ENCODE measurements at regions not wholly inside any gene's neighbourhood (a gene's known extent, or its start where the extent isn't known, plus 50 kb on each side); places are given as distances from the start of the nearest gene placed in this dataset.

DNA sequence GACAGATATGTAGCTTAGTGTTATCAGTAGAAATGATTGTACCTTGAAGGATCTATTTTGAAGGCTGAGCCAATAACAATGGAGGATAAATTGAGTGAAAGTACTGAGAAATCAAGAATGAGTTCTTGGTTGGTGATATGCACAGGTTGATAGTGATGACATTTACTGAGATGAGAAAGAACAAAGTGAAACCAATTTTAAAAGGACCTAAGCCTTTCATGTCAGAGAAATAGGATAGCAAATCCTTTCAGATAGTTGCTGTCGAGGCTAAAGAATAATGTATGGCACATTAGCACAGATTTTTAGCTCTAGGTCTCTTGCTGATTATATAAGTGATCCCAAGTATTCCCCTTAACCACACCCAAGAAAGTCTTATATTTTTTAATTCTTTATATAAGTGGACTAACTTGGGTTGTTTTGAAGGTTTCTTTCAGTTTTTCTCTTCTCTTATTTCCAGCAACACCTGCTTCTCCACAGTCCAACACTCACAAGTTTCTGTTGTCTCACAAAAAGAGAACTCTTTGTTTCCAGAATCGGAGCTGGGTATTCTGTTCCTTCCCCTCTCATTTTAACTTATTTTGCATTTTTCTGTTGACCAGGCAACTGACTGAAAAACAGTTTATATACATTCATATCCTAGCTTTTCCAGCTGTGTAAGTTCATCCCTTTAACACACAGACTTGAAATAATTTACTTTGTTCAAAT is 286.9 kb upstream of the ATP10B start:
- H3K9me3 Mint-ChIP-seq, result peaks cover 3% of the 10 kb centered on the region
- TF ChIP-seq, protein P1, sequence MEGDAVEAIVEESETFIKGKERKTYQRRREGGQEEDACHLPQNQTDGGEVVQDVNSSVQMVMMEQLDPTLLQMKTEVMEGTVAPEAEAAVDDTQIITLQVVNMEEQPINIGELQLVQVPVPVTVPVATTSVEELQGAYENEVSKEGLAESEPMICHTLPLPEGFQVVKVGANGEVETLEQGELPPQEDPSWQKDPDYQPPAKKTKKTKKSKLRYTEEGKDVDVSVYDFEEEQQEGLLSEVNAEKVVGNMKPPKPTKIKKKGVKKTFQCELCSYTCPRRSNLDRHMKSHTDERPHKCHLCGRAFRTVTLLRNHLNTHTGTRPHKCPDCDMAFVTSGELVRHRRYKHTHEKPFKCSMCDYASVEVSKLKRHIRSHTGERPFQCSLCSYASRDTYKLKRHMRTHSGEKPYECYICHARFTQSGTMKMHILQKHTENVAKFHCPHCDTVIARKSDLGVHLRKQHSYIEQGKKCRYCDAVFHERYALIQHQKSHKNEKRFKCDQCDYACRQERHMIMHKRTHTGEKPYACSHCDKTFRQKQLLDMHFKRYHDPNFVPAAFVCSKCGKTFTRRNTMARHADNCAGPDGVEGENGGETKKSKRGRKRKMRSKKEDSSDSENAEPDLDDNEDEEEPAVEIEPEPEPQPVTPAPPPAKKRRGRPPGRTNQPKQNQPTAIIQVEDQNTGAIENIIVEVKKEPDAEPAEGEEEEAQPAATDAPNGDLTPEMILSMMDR (conservative IDR thresholded peaks at IDR 0.05), result no peak
- H3K36me3 Mint-ChIP-seq (ENCODE audit: low read depth), result no peaks in the 10 kb centered on the region
- H3K4me1 Mint-ChIP-seq, result no peaks in the 10 kb centered on the region
- DNase-seq (ENCODE audit: low read depth, low spot score), result no peak
- no peaks in the 10 kb centered on the region for H3K27me3 Mint-ChIP-seq (ENCODE audit: low read depth)
- H3K27ac Mint-ChIP-seq (ENCODE audit: unreplicated experiment), result no peak overlapping the region
- no peak overlapping the region for H3K4me3 Mint-ChIP-seq

DNA sequence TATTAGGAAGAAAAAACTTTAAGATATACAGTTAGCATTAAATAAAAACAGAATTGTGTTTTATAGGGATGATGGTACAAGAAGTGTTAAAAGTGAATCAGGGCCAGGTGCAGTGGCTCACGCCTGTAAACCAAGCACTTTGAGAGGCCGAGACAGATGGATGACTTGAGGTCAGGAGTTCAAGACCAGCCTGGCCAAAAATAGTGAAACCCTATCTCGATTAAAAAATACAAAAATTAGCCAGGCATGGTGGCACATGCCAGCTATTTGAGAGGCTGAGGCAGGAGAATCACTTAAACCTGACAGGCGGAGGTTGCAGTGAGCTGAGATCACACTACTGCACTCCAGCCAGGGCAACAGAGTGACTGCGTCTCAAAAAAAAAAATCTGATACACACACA is 282.9 kb upstream of the ATP10B start:
- Mint-ChIP-seq H3K27ac (ENCODE audit: unreplicated experiment) (no peak overlapping the region), H3K4me3 (no peak overlapping the region), H3K27me3 (ENCODE audit: low read depth) (no peaks in the 10 kb centered on the region), H3K36me3 (ENCODE audit: low read depth) (no peaks in the 10 kb centered on the region), H3K4me1 (no peaks in the 10 kb centered on the region), H3K9me3 (no peaks in the 10 kb centered on the region)
- TF ChIP-seq, protein P1 (conservative IDR thresholded peaks at IDR 0.05), result no peak
- DNase-seq (ENCODE audit: low read depth, low spot score), result no peak

DNA sequence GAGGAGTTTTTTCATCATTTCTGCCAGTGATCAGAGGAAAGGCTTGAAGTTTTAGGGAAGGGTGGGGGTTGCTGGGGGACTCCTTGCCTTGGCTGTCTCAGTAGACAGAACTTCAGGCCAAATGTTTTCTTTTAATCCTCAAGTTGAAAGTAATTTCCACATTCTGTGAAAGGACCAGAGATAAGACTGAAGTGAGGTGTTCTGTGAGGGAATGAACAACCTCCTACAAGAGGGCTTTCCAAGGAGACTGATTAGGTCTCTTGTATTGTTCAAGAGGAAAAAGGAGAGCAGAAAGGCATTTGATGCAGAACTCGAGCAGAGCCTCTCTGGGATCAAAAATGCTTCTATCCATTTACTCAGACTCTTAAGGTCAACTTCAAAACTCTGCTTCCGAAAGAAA is 282.1 kb upstream of the ATP10B start:
- no peak overlapping the region for H3K4me3 Mint-ChIP-seq
- no peaks in the 10 kb centered on the region for H3K27me3 Mint-ChIP-seq (ENCODE audit: low read depth)
- no peak overlapping the region for H3K27ac Mint-ChIP-seq (ENCODE audit: unreplicated experiment)

DNA sequence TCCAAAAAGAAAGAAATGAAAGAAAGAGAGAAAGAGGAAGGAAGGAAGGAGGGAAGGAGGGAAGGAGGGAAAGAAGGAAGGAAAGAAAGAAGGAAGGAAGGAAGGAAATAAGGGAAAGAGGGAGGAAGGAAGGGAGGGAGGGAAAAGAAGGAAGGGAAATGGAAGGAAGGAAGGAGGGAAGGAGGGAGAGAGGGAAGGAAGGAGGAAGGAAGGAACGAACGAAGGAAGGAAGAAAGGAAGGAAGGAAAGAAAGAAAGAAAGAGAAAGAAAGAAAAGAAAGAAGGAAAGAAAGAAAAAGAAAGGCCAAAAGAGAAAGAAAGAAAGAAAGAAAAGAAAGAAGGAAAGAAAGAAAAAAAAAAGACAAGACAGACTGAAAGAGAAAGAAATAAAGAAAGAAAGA is 263.9 kb upstream of the ATP10B start:
- no peaks in the 10 kb centered on the region for H3K27me3 Mint-ChIP-seq (ENCODE audit: low read depth)
- H3K4me1 Mint-ChIP-seq, result peaks cover 7% of the 10 kb centered on the region
- no peaks in the 10 kb centered on the region for H3K36me3 Mint-ChIP-seq (ENCODE audit: low read depth)
- DNase-seq (ENCODE audit: low read depth, low spot score), result no peak
- H3K4me3 Mint-ChIP-seq, result no peak overlapping the region
- no peaks in the 10 kb centered on the region for H3K9me3 Mint-ChIP-seq
- H3K27ac Mint-ChIP-seq (ENCODE audit: unreplicated experiment), result no peak overlapping the region
- TF ChIP-seq, protein P1 (conservative IDR thresholded peaks at IDR 0.05), result no peak

More for the DNA sequence above, 282.1 kb upstream of the ATP10B start:
- DNase-seq (ENCODE audit: low read depth, low spot score), result no peak
- TF ChIP-seq, protein P1 (conservative IDR thresholded peaks at IDR 0.05), result no peak
- H3K36me3 Mint-ChIP-seq (ENCODE audit: low read depth), result no peaks in the 10 kb centered on the region
- H3K4me1 Mint-ChIP-seq, result no peaks in the 10 kb centered on the region
- H3K9me3 Mint-ChIP-seq, result no peaks in the 10 kb centered on the region

DNA sequence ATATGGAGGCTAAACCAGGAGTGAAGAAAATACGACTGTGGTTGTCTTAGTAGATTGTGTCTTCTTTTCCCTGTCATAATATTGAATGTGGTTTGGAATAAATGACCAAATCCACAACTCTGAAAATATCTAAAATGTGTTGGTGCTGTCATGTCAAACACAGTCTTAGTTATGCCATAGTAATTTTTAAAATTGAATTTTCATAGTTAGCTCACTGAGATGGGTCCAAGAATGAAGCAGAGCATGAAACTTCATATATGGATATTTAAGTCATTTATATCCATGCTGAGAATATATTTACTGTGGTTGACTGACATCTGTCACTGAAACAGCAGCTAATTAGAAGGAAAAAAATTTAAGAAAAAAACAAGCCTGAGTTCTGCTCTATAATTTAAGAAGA is 260.4 kb upstream of the ATP10B start:
- TF ChIP-seq, protein P1 (conservative IDR thresholded peaks at IDR 0.05), result no peak
- H3K4me1 Mint-ChIP-seq, result peaks cover 11% of the 10 kb centered on the region
- H3K9me3 Mint-ChIP-seq, result no peaks in the 10 kb centered on the region
- no peaks in the 10 kb centered on the region for H3K36me3 Mint-ChIP-seq (ENCODE audit: low read depth)
- no peaks in the 10 kb centered on the region for H3K27me3 Mint-ChIP-seq (ENCODE audit: low read depth)
- DNase-seq (ENCODE audit: low read depth, low spot score), result no peak
- no peak overlapping the region for H3K27ac Mint-ChIP-seq (ENCODE audit: unreplicated experiment)
- H3K4me3 Mint-ChIP-seq, result no peak overlapping the region
